ENCODE measurements at regions not wholly inside any gene's neighbourhood (a gene's known extent, or its start where the extent isn't known, plus 50 kb on each side); places are given as distances from the start of the nearest gene placed in this dataset.

DNA sequence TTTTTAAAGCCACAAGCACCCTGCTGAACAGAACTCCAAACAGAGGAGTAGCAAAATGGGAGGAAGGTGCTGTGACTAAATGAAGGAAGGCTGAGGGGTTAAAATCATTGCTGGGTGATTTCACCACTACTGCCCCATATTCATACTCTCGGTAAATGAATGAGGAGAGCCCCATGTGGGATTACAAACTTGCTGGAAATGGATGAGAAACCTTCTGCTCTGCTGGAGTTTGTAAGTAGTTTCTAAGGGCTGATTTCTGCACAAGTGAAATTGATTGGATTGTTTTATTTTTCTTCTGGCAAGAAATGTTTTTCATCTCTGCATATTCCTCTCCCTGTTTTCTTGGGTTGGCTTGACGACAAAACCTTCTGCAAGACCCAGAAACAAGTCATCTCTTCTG lies 533.5 kb upstream of the MMS22L start:
- Histone ChIP-seq H3K4me3 (no peak overlapping the region), H3K9me3 (no peaks in the 10 kb centered on the region), H3K36me3 (no peaks in the 10 kb centered on the region), H3K27me3 (no peaks in the 10 kb centered on the region), H3K27ac (no peak overlapping the region), H3K4me1 (no peaks in the 10 kb centered on the region)
- intact Hi-C loops (cut with DNase I), result no loop called here
- TF ChIP-seq, protein P1, sequence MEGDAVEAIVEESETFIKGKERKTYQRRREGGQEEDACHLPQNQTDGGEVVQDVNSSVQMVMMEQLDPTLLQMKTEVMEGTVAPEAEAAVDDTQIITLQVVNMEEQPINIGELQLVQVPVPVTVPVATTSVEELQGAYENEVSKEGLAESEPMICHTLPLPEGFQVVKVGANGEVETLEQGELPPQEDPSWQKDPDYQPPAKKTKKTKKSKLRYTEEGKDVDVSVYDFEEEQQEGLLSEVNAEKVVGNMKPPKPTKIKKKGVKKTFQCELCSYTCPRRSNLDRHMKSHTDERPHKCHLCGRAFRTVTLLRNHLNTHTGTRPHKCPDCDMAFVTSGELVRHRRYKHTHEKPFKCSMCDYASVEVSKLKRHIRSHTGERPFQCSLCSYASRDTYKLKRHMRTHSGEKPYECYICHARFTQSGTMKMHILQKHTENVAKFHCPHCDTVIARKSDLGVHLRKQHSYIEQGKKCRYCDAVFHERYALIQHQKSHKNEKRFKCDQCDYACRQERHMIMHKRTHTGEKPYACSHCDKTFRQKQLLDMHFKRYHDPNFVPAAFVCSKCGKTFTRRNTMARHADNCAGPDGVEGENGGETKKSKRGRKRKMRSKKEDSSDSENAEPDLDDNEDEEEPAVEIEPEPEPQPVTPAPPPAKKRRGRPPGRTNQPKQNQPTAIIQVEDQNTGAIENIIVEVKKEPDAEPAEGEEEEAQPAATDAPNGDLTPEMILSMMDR (IDR thresholded peaks at IDR 0.05), result no peak
- no peak for DNase-seq
- ATAC-seq, result no peak

GRCh38 chr6:97819710-97820109 lies 536.7 kb upstream of the MMS22L start:
- ATAC-seq, result no peak
- H3K9me3 ChIP-seq, result no peaks in the 10 kb centered on the region
- TF ChIP-seq, protein P1 (IDR thresholded peaks at IDR 0.05), result no peak

DNA sequence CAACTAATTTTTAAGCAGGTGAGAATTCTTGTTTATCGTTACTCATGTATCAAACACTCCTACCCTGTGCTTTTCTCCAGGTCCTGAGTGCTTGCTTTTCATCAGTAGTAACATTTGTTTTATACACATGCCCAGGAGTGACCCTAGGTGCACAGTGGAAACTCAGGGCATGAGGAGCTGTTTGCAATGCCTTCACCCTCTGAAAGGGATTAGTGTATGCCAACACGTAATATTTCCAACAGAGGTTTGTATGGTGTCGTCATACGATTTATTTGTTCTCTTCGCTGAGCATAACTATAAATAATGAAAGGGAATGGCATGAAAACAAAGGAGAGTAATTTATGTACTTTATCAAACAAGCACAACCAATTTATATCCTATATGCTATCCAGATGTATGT lies 537.4 kb upstream of the MMS22L start:
- ATAC-seq (no peak), DNase-seq (no peak)
- no peak overlapping the region for H3K4me3 ChIP-seq
- no peaks in the 10 kb centered on the region for H3K4me1 ChIP-seq
- no peaks in the 10 kb centered on the region for H3K27me3 ChIP-seq
- TF ChIP-seq, protein P1 (IDR thresholded peaks at IDR 0.05), result no peak
- H3K36me3 ChIP-seq, result no peaks in the 10 kb centered on the region
- no peak overlapping the region for H3K27ac ChIP-seq
- intact Hi-C loops (cut with DNase I), result no loop called here
- no peaks in the 10 kb centered on the region for H3K9me3 ChIP-seq

More at GRCh38 chr6:97819710-97820109, 536.7 kb upstream of the MMS22L start:
- Histone ChIP-seq H3K27me3 (no peaks in the 10 kb centered on the region), H3K4me1 (no peaks in the 10 kb centered on the region), H3K4me3 (no peak overlapping the region), H3K36me3 (no peaks in the 10 kb centered on the region), H3K27ac (no peak overlapping the region)
- no peak for DNase-seq
- intact Hi-C loops (cut with DNase I), result no loop called here

- no peaks in the 10 kb centered on the region for H3K36me3 ChIP-seq
- intact Hi-C loops (cut with DNase I), result no loop called here
- H3K27ac ChIP-seq, result no peak overlapping the region
- DNase-seq (no peak), ATAC-seq (no peak)
- TF ChIP-seq, protein P1 (IDR thresholded peaks at IDR 0.05), result no peak
- H3K27me3 ChIP-seq, result no peaks in the 10 kb centered on the region
- no peaks in the 10 kb centered on the region for H3K4me1 ChIP-seq
- H3K9me3 ChIP-seq, result no peaks in the 10 kb centered on the region
- H3K4me3 ChIP-seq, result no peak overlapping the region
Measured at GRCh38 chr6:97822632-97823031, 539.6 kb upstream of the MMS22L start.

DNA sequence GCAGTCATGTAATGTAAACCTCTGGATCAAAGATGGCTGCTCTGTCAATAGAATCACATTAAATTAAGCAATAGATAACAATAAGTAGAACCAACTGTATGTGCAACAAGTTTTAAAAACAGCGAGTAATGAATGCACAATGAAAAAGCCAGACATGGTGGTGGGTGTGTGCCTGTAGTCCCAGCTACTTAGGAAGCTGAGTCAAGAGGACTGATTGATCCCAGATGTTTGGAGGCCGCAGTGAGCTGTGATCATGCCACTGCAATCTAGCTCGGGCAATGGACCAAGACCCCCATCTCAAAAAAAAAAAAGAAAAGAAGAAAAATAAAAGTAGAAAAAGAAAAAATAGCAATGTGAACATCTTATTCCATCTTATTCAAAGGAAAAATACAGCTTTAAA lies 558.7 kb upstream of the MMS22L start:
- TF ChIP-seq, protein P1 (IDR thresholded peaks at IDR 0.05), result no peak
- H3K4me3 ChIP-seq, result no peak overlapping the region
- H3K9me3 ChIP-seq, result no peaks in the 10 kb centered on the region
- H3K4me1 ChIP-seq, result no peaks in the 10 kb centered on the region
- no peak for ATAC-seq
- no peak overlapping the region for H3K27ac ChIP-seq
- intact Hi-C loops (cut with DNase I), result no loop called here
- no peaks in the 10 kb centered on the region for H3K27me3 ChIP-seq
- no peak for DNase-seq
- no peaks in the 10 kb centered on the region for H3K36me3 ChIP-seq

All from left lung (tissue), 4 donors.